IMR-90 (cell line): ENCODE measurements at regions not wholly inside any gene's neighbourhood (a gene's known extent, or its start where the extent isn't known, plus 50 kb on each side); places are given as distances from the start of the nearest gene placed in this dataset.

ENCODE experiments used
- ATAC-seq: fragments of 200-7000 bp; cut with Tn5 transposase; 2 replicates; pipeline ENCODE4 v1.9.1; 2020; ENCODE audit warnings: low read depth, mild to moderate bottlenecking, moderate library complexity
- BruUV-seq: library from RNA; stranded (reverse); fragments of 400-500 nt; replicated peaks from 2 replicates; lab custom pipeline; 2021; lab: Mats Ljungman, UMichigan
- CTCF ChIA-PET: fragments of 300-600 bp; formaldehyde crosslinking; extraction: SDS; loops from one replicate; lab custom pipeline; 2021; ENCODE audit warnings: antibody characterized with exemption; lab: Yijun Ruan, JAX
- POLR2A ChIA-PET: fragments of 300-600 bp; sonication (Branson Sonifier 250); formaldehyde crosslinking; loops from one replicate; lab custom pipeline; 2022; ENCODE audit warnings: antibody characterized with exemption; ENCODE audit not compliant: unreplicated experiment; lab: Charles Lee
- DNase-seq: peaks from one replicate; pipeline ENCODE4 v3.0.0; 2013
- H2AFZ ChIP-seq: replicated peaks from 2 replicates; pipeline ENCODE3; 2013; ENCODE audit warnings: low read length, mild to moderate bottlenecking; ENCODE audit not compliant: poor library complexity
- H2AK5ac ChIP-seq: 2 replicates; pipeline ENCODE4 v1.6.1; 2013; ENCODE audit warnings: low read depth, low read length, inconsistent platforms
- H2AK9ac ChIP-seq: replicated peaks from 2 replicates; pipeline ENCODE3; 2013; ENCODE audit warnings: mild to moderate bottlenecking, low read depth, low read length, moderate library complexity; ENCODE audit not compliant: poor library complexity
- H2BK120ac ChIP-seq: 2 replicates; pipeline ENCODE4 v1.6.1; 2013; ENCODE audit warnings: low read depth, low read length, inconsistent platforms
- H2BK15ac ChIP-seq: 3 replicates; pipeline ENCODE4 v1.6.1; 2013; ENCODE audit warnings: low read depth, low read length, inconsistent platforms
- H2BK20ac ChIP-seq: 2 replicates; pipeline ENCODE4 v1.6.1; 2013; ENCODE audit warnings: low read depth, mild to moderate bottlenecking, inconsistent platforms, low read length, moderate library complexity
- H2BK5ac ChIP-seq: 2 replicates; pipeline ENCODE4 v1.6.1; 2013; ENCODE audit warnings: mild to moderate bottlenecking, low read depth, low read length, inconsistent platforms; ENCODE audit not compliant: poor library complexity, severe bottlenecking
- H3K14ac ChIP-seq: replicated peaks from 2 replicates; pipeline ENCODE4 v1.6.1; 2013; ENCODE audit warnings: low read depth, low read length, inconsistent platforms
- H3K18ac ChIP-seq: 2 replicates; pipeline ENCODE4 v1.6.1; 2013; ENCODE audit warnings: low read depth, low read length, control low read depth
- H3K23ac ChIP-seq: 2 replicates; pipeline ENCODE4 v1.6.1; 2013; ENCODE audit warnings: low read depth, low read length, inconsistent platforms
- H3K27ac ChIP-seq: 2 replicates; pipeline ENCODE4 v1.5.1; 2013; ENCODE audit warnings: mild to moderate bottlenecking, control low read depth, low read length; ENCODE audit not compliant: insufficient read depth
- H3K27me3 ChIP-seq: 2 replicates; pipeline ENCODE4 v1.6.1; 2013; ENCODE audit warnings: low read length; ENCODE audit not compliant: control insufficient read depth, insufficient read depth
- H3K36me3 ChIP-seq: 2 replicates; pipeline ENCODE4 v1.6.1; 2013; ENCODE audit warnings: low read length, mixed read lengths; ENCODE audit not compliant: control insufficient read depth, insufficient read depth
- H3K4ac ChIP-seq: 2 replicates; pipeline ENCODE4 v1.6.1; 2013; ENCODE audit warnings: low read depth, low read length, inconsistent platforms
- H3K4me1 ChIP-seq: 2 replicates; pipeline ENCODE4 v1.6.1; 2013; ENCODE audit warnings: low read length, mixed read lengths; ENCODE audit not compliant: control insufficient read depth, insufficient read depth
- H3K4me2 ChIP-seq: 2 replicates; pipeline ENCODE4 v1.6.1; 2013; ENCODE audit warnings: low read depth, mild to moderate bottlenecking, control low read depth, low read length, moderate library complexity
- H3K4me3 ChIP-seq: 2 replicates; pipeline ENCODE4 v1.5.1; 2013; ENCODE audit warnings: low read depth, mild to moderate bottlenecking, control low read depth, low read length, moderate library complexity; ENCODE audit not compliant: insufficient read depth
- H3K56ac ChIP-seq: 2 replicates; pipeline ENCODE4 v1.6.1; 2013; ENCODE audit warnings: low read length, inconsistent platforms; ENCODE audit not compliant: insufficient read depth; ENCODE audit errors: extremely low read depth
- H3K79me1 ChIP-seq, 2 experiments: 2 replicates each; pipeline ENCODE4 v1.6.1; 2013; ENCODE audit warnings: low read length in 2 of 2, inconsistent platforms in 1 of 2, low read depth in 1 of 2
- H3K9ac ChIP-seq: 2 replicates; pipeline ENCODE4 v1.6.1; 2013; ENCODE audit warnings: low read depth, low read length, control low read depth
- H3K9me1 ChIP-seq: 2 replicates; pipeline ENCODE4 v1.6.1; 2013; ENCODE audit warnings: low read length, inconsistent platforms; ENCODE audit not compliant: insufficient read depth
- H3K9me3 ChIP-seq: 2 replicates; pipeline ENCODE4 v1.6.1; 2013; ENCODE audit warnings: low read length; ENCODE audit not compliant: control insufficient read depth, insufficient read depth
- H4K20me1 ChIP-seq: 2 replicates; pipeline ENCODE4 v1.6.1; 2013; ENCODE audit warnings: low read length, inconsistent platforms; ENCODE audit not compliant: insufficient read depth
- H4K5ac ChIP-seq: 2 replicates; pipeline ENCODE4 v1.6.1; 2013; ENCODE audit warnings: mild to moderate bottlenecking, low read depth, low read length, control low read depth
- H4K8ac ChIP-seq, 2 experiments: 2 replicates each; pipeline ENCODE4 v1.6.1; 2013; ENCODE audit warnings: low read depth in 2 of 2, low read length in 2 of 2, control low read depth in 1 of 2, inconsistent platforms in 1 of 2
- H4K91ac ChIP-seq: 2 replicates; pipeline ENCODE4 v1.6.1; 2013; ENCODE audit warnings: low read depth, low read length, inconsistent platforms; ENCODE audit not compliant: insufficient read depth
- BHLHE40 ChIP-seq: fragments of 150-350 bp; IDR thresholded peaks from 2 replicates; pipeline ENCODE4 v1.6.1; 2016; ENCODE audit warnings: mild to moderate bottlenecking, low read depth, low read length
- CEBPB ChIP-seq: IDR thresholded peaks from 2 replicates; pipeline ENCODE4 v1.6.1; 2012; ENCODE audit warnings: low read depth, low read length, improper control_type of control experiment
- CHD1 ChIP-seq: IDR thresholded peaks from 2 replicates; pipeline ENCODE4 v1.6.1; 2012; ENCODE audit warnings: low read depth, low read length, improper control_type of control experiment
- FOS ChIP-seq: fragments of 150-350 bp; IDR thresholded peaks from 2 replicates; pipeline ENCODE4 v1.6.1; 2016; ENCODE audit warnings: low read depth, low read length
- MAFK ChIP-seq: IDR thresholded peaks from 2 replicates; pipeline ENCODE4 v1.6.1; 2012; ENCODE audit warnings: low read depth, low read length, improper control_type of control experiment
- MAZ ChIP-seq: IDR thresholded peaks from 2 replicates; pipeline ENCODE4 v1.6.1; 2012; ENCODE audit warnings: low read depth, mild to moderate bottlenecking, low read length, improper control_type of control experiment, moderate library complexity, borderline replicate concordance
- MXI1 ChIP-seq: IDR thresholded peaks from 2 replicates; pipeline ENCODE4 v1.6.1; 2012; ENCODE audit warnings: low read depth, mild to moderate bottlenecking, low read length, moderate library complexity, borderline replicate concordance
- NFE2L2 ChIP-seq: fragments of 150-350 bp; IDR thresholded peaks from 2 replicates; pipeline ENCODE4 v1.6.1; 2016; ENCODE audit warnings: low read depth, mild to moderate bottlenecking, low read length
- POLR2A ChIP-seq: IDR thresholded peaks from 2 replicates; pipeline ENCODE4 v1.6.1; 2012; ENCODE audit warnings: mild to moderate bottlenecking, low read depth, low read length
- RAD21 ChIP-seq: IDR thresholded peaks from 2 replicates; pipeline ENCODE4 v1.6.1; 2012; ENCODE audit warnings: low read length, improper control_type of control experiment
- RCOR1 ChIP-seq: IDR thresholded peaks from 2 replicates; pipeline ENCODE4 v1.6.1; 2012; ENCODE audit warnings: mild to moderate bottlenecking, low read length, improper control_type of control experiment; ENCODE audit not compliant: insufficient replicate concordance
- RFX5 ChIP-seq: IDR thresholded peaks from 2 replicates; pipeline ENCODE4 v1.8.0; 2012; ENCODE audit warnings: low read depth, mild to moderate bottlenecking, low read length, moderate library complexity
- SMC3 ChIP-seq: fragments of 150-350 bp; IDR thresholded peaks from 2 replicates; pipeline ENCODE4 v1.6.1; 2016; ENCODE audit warnings: low read depth, mild to moderate bottlenecking, antibody characterized with exemption, low read length, moderate library complexity
- WGBS, 2 experiments: methylation state at CpG; one replicate each; pipeline versions ENCODE4 v1.1.5 to v1.1.7; 2013; ENCODE audit warnings: missing lambda C conversion rate in 2 of 2; ENCODE audit not compliant: insufficient read length in 1 of 2; ENCODE audit errors: extremely low coverage in 2 of 2; 5-methylcytosine and 5-hydroxymethylcytosine counted together
- dilution Hi-C: fragments of 300-500 bp; cut with HindIII; formaldehyde crosslinking; loops from one replicate; pipeline ENCODE4 v1.14.3; 2018; ENCODE audit warnings: low sequenced_read_pairs; ENCODE audit not compliant: unreplicated experiment
- in situ Hi-C: fragments of 300-500 bp; cut with MboI; formaldehyde crosslinking; loops from 3 replicates; pipeline ENCODE4 v1.14.3; 2019; ENCODE audit warnings: low sequenced_read_pairs, inconsistent platforms, mixed read lengths
- intact Hi-C: fragments of 100-400 bp; cut with micrococcal nuclease; formaldehyde crosslinking; loops from 2 replicates; pipeline ENCODE4 v1.10.0; 2022
- TF ChIP-seq, protein P1 (sequence below): fragments of 150-350 bp; IDR thresholded peaks from 2 replicates; pipeline ENCODE4 v1.6.1; 2017; ENCODE audit warnings: mild to moderate bottlenecking, antibody characterized with exemption, low read length, low read depth
- TF ChIP-seq, protein P2 (sequence below): conservative IDR thresholded peaks from 2 replicates; pipeline ENCODE4 v1.5.1; 2012; ENCODE audit warnings: mild to moderate bottlenecking, low read depth, low read length, improper control_type of control experiment
- TF ChIP-seq, protein P3 (sequence below): fragments of 150-350 bp; IDR thresholded peaks from 2 replicates; pipeline ENCODE4 v1.6.1; 2016; ENCODE audit warnings: low read depth, mild to moderate bottlenecking, low read length, moderate library complexity, borderline replicate concordance

DNA sequence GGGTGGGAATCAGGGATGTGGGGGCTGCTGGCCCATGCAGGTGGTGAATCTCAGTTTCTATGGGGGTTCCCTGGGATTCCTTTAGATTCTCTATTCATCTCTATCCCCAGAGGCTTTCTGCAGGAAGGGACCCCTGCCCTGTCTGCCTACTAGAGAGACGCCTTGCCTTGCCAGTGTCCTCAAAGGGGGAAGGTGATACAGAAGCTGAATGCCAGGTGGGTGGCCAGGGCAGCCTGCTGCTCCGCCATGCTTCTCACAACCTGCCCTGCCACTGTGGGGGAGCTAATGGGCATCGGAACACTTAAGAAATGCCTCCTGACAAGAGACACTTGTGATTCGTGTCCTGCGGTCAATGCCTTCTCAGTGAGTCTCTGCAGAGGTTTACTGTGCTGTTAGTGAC lies 368.4 kb downstream of the EN1 start:
- no peaks in the 10 kb centered on the region for H3K9me1 ChIP-seq
- H2BK5ac ChIP-seq, result no peak overlapping the region
- no peaks in the 10 kb centered on the region for H3K36me3 ChIP-seq
- intact Hi-C loops (no loop called here), in situ Hi-C loops (no loop called here), dilution Hi-C loops (no loop called here)
- H2AK5ac ChIP-seq, result no peak overlapping the region
- POLR2A ChIA-PET, result no interaction called here
- no peak overlapping the region for H2AFZ ChIP-seq
- no peak overlapping the region for H2BK20ac ChIP-seq
- H3K79me1 ChIP-seq, result no peaks in the 10 kb centered on the region
- H3K4me1 ChIP-seq, result no peaks in the 10 kb centered on the region
- no peak for TF ChIP-seq NFE2L2
- no peak for TF ChIP-seq RFX5
- no peak for TF ChIP-seq MAZ
- TF ChIP-seq CHD1, result no peak
- TF ChIP-seq, protein P1, sequence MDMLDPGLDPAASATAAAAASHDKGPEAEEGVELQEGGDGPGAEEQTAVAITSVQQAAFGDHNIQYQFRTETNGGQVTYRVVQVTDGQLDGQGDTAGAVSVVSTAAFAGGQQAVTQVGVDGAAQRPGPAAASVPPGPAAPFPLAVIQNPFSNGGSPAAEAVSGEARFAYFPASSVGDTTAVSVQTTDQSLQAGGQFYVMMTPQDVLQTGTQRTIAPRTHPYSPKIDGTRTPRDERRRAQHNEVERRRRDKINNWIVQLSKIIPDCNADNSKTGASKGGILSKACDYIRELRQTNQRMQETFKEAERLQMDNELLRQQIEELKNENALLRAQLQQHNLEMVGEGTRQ, result no peak
- no peak for TF ChIP-seq SMC3
- no peak for TF ChIP-seq FOS
- TF ChIP-seq RCOR1, result no peak
- no peak for TF ChIP-seq POLR2A
- TF ChIP-seq MAFK, result no peak
- TF ChIP-seq, protein P2, sequence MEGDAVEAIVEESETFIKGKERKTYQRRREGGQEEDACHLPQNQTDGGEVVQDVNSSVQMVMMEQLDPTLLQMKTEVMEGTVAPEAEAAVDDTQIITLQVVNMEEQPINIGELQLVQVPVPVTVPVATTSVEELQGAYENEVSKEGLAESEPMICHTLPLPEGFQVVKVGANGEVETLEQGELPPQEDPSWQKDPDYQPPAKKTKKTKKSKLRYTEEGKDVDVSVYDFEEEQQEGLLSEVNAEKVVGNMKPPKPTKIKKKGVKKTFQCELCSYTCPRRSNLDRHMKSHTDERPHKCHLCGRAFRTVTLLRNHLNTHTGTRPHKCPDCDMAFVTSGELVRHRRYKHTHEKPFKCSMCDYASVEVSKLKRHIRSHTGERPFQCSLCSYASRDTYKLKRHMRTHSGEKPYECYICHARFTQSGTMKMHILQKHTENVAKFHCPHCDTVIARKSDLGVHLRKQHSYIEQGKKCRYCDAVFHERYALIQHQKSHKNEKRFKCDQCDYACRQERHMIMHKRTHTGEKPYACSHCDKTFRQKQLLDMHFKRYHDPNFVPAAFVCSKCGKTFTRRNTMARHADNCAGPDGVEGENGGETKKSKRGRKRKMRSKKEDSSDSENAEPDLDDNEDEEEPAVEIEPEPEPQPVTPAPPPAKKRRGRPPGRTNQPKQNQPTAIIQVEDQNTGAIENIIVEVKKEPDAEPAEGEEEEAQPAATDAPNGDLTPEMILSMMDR, result no peak
- no peak for TF ChIP-seq BHLHE40
- no peak for TF ChIP-seq CEBPB
- TF ChIP-seq RAD21, result no peak
- no peak for TF ChIP-seq MXI1
- TF ChIP-seq, protein P3, sequence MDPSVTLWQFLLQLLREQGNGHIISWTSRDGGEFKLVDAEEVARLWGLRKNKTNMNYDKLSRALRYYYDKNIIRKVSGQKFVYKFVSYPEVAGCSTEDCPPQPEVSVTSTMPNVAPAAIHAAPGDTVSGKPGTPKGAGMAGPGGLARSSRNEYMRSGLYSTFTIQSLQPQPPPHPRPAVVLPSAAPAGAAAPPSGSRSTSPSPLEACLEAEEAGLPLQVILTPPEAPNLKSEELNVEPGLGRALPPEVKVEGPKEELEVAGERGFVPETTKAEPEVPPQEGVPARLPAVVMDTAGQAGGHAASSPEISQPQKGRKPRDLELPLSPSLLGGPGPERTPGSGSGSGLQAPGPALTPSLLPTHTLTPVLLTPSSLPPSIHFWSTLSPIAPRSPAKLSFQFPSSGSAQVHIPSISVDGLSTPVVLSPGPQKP, result no peak
- no peak overlapping the region for H2BK120ac ChIP-seq
- no peak overlapping the region for H3K18ac ChIP-seq
- no peak overlapping the region for H3K27ac ChIP-seq
- H4K91ac ChIP-seq, result no peak overlapping the region
- H3K4me3 ChIP-seq, result no peak overlapping the region
- no peaks in the 10 kb centered on the region for H4K20me1 ChIP-seq
- H4K5ac ChIP-seq, result no peak overlapping the region
- no peak overlapping the region for H3K4ac ChIP-seq
- H3K56ac ChIP-seq, result no peak overlapping the region
- H3K14ac ChIP-seq, result no peak overlapping the region
- BruUV-seq, result no TSS peak
- H2BK15ac ChIP-seq, result no peak overlapping the region
- H4K8ac ChIP-seq, result no peak overlapping the region
- no peak overlapping the region for H3K23ac ChIP-seq
- DNase-seq (no peak), ATAC-seq (no peak)
- H3K4me2 ChIP-seq, result no peak overlapping the region
- H3K9me3 ChIP-seq, result no peaks in the 10 kb centered on the region
- WGBS, 2 experiments, result no CpG with 5 or more reads among the region's 5 CpGs
- H3K27me3 ChIP-seq, result peaks cover 1% of the 10 kb centered on the region; the same call in 1 of the 2 replicates
- H2AK9ac ChIP-seq, result no peak overlapping the region
- no peak overlapping the region for H3K9ac ChIP-seq
- CTCF ChIA-PET, result no interaction called here
